Caco-2 (cell line): ENCODE measurements at regions not wholly inside any gene's neighbourhood (a gene's known extent, or its start where the extent isn't known, plus 50 kb on each side); places are given as distances from the start of the nearest gene placed in this dataset.
"Not testable (repeated sequence)": the region's sequence is repeated elsewhere in the genome, so short reads cannot be mapped to it uniquely, and the experiment has no call there.

Experiments used
- BruUV-seq: library from RNA; stranded (reverse); fragments of 400-500 nt; replicated peaks from 2 replicates; lab custom pipeline; 2021; lab: Mats Ljungman, UMichigan
- CTCF ChIA-PET: fragments of 300-600 bp; sonication (Branson Sonifier 250); formaldehyde crosslinking; loops from one replicate; lab custom pipeline; 2022; ENCODE audit warnings: antibody characterized with exemption; lab: Charles Lee
- POLR2A ChIA-PET: fragments of 300-600 bp; sonication (Branson Sonifier 250); formaldehyde crosslinking; loops from one replicate; lab custom pipeline; 2022; ENCODE audit warnings: antibody characterized with exemption; lab: Charles Lee
- DNase-seq, 2 experiments: peaks; one replicate each; pipeline versions ENCODE4 v3.0.0 to v3.0.0-alpha.2; 2020 to 2022
- H3K27me3 ChIP-seq: replicated peaks from 2 replicates; pipeline ENCODE4 v1.6.0; 2011; ENCODE audit warnings: low read length; ENCODE audit not compliant: control insufficient read depth, insufficient read depth
- H3K36me3 ChIP-seq: 2 replicates; pipeline ENCODE4 v1.5.1; 2011; ENCODE audit warnings: low read length; ENCODE audit not compliant: control insufficient read depth, insufficient read depth
- H3K4me1 ChIP-seq: fragments of 250-450 bp; sonication (Bioruptor Pico); 2 replicates; pipeline ENCODE4 v1.5.1; 2020; ENCODE audit warnings: mild to moderate bottlenecking
- H3K4me3 ChIP-seq: 2 replicates; pipeline ENCODE4 v1.5.1; 2011; ENCODE audit warnings: low read depth, mild to moderate bottlenecking, control low read depth, low read length
- H3K9me3 ChIP-seq: fragments of 250-450 bp; sonication (Bioruptor Pico); 2 replicates; pipeline ENCODE4 v1.5.1; 2020; ENCODE audit warnings: mild to moderate bottlenecking, moderate library complexity
- H3K27ac Mint-ChIP-seq: one replicate; pipeline ENCODE4 v1.8.0; 2022; ENCODE audit warnings: mixed read lengths; ENCODE audit not compliant: unreplicated experiment
- H3K27me3 Mint-ChIP-seq: one replicate; pipeline ENCODE4 v1.8.0; 2022; ENCODE audit warnings: mixed read lengths; ENCODE audit not compliant: insufficient read depth, unreplicated experiment
- H3K36me3 Mint-ChIP-seq: one replicate; pipeline ENCODE4 v1.8.0; 2022; ENCODE audit warnings: mild to moderate bottlenecking, mixed read lengths; ENCODE audit not compliant: insufficient read depth, unreplicated experiment
- H3K4me1 Mint-ChIP-seq: one replicate; pipeline ENCODE4 v1.8.0; 2022; ENCODE audit warnings: low read depth, mixed read lengths; ENCODE audit not compliant: unreplicated experiment
- H3K4me3 Mint-ChIP-seq: one replicate; pipeline ENCODE4 v1.8.0; 2022; ENCODE audit warnings: mild to moderate bottlenecking, moderate library complexity, mixed read lengths; ENCODE audit not compliant: unreplicated experiment
- H3K9me3 Mint-ChIP-seq: one replicate; pipeline ENCODE4 v1.8.0; 2022; ENCODE audit warnings: mixed read lengths; ENCODE audit not compliant: unreplicated experiment
- intact Hi-C: fragments of 100-400 bp; cut with micrococcal nuclease; formaldehyde crosslinking; loops from one replicate; pipeline ENCODE4 v1.10.0; 2022; ENCODE audit not compliant: unreplicated experiment
- TF ChIP-seq, protein P1 (sequence below), 2 experiments: fragments of 200-600 bp in 1 of 2; IDR thresholded peaks; 1 replicate in 1 of 2; 2 replicates in 1 of 2; pipeline versions ENCODE4 v1.5.1 to v1.8.0; 2011 to 2022; ENCODE audit warnings: antibody characterized with exemption in 1 of 2, control low read depth in 1 of 2, inconsistent platforms in 1 of 2, low read depth in 1 of 2, low read length in 1 of 2, mild to moderate bottlenecking in 1 of 2, moderate library complexity in 1 of 2; ENCODE audit not compliant: insufficient read depth in 1 of 2, severe bottlenecking in 1 of 2, unreplicated experiment in 1 of 2

DNA sequence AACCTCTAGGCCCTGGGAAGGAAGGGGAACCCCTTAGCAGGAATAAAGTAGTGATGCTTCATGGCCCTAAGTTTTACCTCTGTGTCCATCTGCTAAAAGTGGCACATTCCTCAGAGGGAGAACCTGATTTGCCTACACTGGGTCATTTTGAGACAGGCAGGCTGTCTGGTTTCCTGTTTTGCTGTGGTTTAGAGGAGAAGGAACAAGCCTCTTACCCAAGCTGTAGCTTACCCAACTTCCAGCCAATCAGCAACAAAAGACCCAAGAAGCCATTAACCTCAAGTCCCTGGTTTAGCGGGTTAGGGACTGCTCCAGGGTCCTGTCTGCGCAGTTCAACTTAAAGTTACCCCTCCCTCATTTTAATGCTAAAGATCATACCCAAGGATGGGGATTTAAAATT lies 411.0 kb downstream of the MAT2B start:
- peaks cover 14% of the 10 kb centered on the region for H3K4me1 ChIP-seq
- peaks cover 3% of the 10 kb centered on the region for H3K27me3 Mint-ChIP-seq
- H3K9me3 Mint-ChIP-seq = peaks cover 10% of the 10 kb centered on the region
- H3K9me3 ChIP-seq = no peaks in the 10 kb centered on the region
- H3K27ac Mint-ChIP-seq = no peak overlapping the region
- H3K4me1 Mint-ChIP-seq = no peaks in the 10 kb centered on the region
- H3K27me3 ChIP-seq = no peaks in the 10 kb centered on the region
- ChIA-PET CTCF (no interaction called here), POLR2A (no interaction called here)
- TF ChIP-seq, protein P1, sequence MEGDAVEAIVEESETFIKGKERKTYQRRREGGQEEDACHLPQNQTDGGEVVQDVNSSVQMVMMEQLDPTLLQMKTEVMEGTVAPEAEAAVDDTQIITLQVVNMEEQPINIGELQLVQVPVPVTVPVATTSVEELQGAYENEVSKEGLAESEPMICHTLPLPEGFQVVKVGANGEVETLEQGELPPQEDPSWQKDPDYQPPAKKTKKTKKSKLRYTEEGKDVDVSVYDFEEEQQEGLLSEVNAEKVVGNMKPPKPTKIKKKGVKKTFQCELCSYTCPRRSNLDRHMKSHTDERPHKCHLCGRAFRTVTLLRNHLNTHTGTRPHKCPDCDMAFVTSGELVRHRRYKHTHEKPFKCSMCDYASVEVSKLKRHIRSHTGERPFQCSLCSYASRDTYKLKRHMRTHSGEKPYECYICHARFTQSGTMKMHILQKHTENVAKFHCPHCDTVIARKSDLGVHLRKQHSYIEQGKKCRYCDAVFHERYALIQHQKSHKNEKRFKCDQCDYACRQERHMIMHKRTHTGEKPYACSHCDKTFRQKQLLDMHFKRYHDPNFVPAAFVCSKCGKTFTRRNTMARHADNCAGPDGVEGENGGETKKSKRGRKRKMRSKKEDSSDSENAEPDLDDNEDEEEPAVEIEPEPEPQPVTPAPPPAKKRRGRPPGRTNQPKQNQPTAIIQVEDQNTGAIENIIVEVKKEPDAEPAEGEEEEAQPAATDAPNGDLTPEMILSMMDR (IDR thresholded peaks at IDR 0.05; ENCODE audit: insufficient read depth in 1 of 2, low read depth in 1 of 2, low read length in 1 of 2, severe bottlenecking in 1 of 2, unreplicated experiment in 1 of 2) = no peak
- BruUV-seq = no TSS peak
- H3K4me3 Mint-ChIP-seq = no peak overlapping the region
- intact Hi-C loops = no loop called here
- H3K36me3 ChIP-seq = no peaks in the 10 kb centered on the region
- H3K36me3 Mint-ChIP-seq = no peaks in the 10 kb centered on the region
- H3K4me3 ChIP-seq = no peak overlapping the region
- DNase-seq = no peak

DNA sequence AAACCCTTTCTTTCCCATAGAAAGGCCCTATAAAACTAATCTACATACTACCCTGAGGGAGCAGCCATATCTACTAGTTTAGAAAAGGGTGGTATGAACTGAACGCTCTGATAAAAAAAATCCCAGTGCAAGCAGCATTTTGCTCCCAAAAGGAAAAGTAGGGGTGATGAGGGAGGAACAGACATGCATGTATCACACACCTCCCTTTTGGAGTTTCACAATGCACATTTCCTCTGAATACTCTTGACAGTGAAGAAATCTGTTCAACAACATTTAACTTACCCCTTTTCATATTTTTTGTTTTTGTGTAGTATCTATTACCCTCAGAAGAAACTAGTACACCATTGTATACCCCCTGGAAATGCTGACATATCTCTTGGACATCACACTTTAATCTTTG lies 411.4 kb downstream of the MAT2B start:
- Histone ChIP-seq H3K4me3 (no peak overlapping the region), H3K27me3 (no peaks in the 10 kb centered on the region), H3K36me3 (no peaks in the 10 kb centered on the region), H3K4me1 (peaks cover 14% of the 10 kb centered on the region), H3K9me3 (no peaks in the 10 kb centered on the region)
- peaks cover 10% of the 10 kb centered on the region for H3K9me3 Mint-ChIP-seq
- no peak overlapping the region for H3K4me3 Mint-ChIP-seq
- H3K27ac Mint-ChIP-seq = no peak overlapping the region
- no peaks in the 10 kb centered on the region for H3K36me3 Mint-ChIP-seq
- no peak for DNase-seq
- TF ChIP-seq, protein P1 (IDR thresholded peaks at IDR 0.05; ENCODE audit: insufficient read depth in 1 of 2, low read depth in 1 of 2, low read length in 1 of 2, severe bottlenecking in 1 of 2, unreplicated experiment in 1 of 2) = no peak
- intact Hi-C loops = no loop called here
- CTCF ChIA-PET = no interaction called here
- no TSS peak for BruUV-seq
- peaks cover 3% of the 10 kb centered on the region for H3K27me3 Mint-ChIP-seq
- no peaks in the 10 kb centered on the region for H3K4me1 Mint-ChIP-seq
- POLR2A ChIA-PET = no interaction called here

- peaks cover 14% of the 10 kb centered on the region for H3K4me1 ChIP-seq
- Mint-ChIP-seq H3K27ac (no peak overlapping the region), H3K27me3 (peaks cover 3% of the 10 kb centered on the region), H3K4me3 (no peak overlapping the region), H3K4me1 (no peaks in the 10 kb centered on the region), H3K36me3 (no peaks in the 10 kb centered on the region), H3K9me3 (peaks cover 10% of the 10 kb centered on the region)
- intact Hi-C loops = no loop called here
- no peak overlapping the region for H3K4me3 ChIP-seq
- no TSS peak for BruUV-seq
- H3K9me3 ChIP-seq = no peaks in the 10 kb centered on the region
- TF ChIP-seq, protein P1 (IDR thresholded peaks at IDR 0.05; ENCODE audit: insufficient read depth in 1 of 2, low read depth in 1 of 2, low read length in 1 of 2, severe bottlenecking in 1 of 2, unreplicated experiment in 1 of 2) = no peak
- ChIA-PET POLR2A (no interaction called here), CTCF (no interaction called here)
- no peaks in the 10 kb centered on the region for H3K36me3 ChIP-seq
- no peaks in the 10 kb centered on the region for H3K27me3 ChIP-seq
- DNase-seq = no peak
Observed at GRCh38 chr5:163917747-163918146, 412.3 kb downstream of the MAT2B start.

DNA sequence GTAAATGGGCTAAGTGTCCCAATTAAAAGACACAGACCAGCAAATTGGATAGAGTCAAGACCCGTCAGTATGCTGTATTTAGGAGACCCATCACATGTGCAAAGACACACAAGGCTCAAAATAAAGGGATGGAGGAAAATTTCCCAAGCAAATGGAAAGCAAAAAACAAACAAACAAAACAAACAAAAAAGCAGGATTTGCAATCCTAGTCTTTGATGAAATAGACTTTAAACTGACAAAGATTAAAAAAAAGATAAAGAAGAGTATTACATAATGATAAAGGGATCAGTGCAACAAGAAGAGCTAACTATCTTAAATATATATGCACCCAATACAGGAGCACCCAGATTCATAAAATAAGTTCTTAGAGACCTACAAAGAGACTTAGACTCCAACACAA lies 429.6 kb downstream of the MAT2B start:
- peaks cover 36% of the 10 kb centered on the region for H3K9me3 Mint-ChIP-seq
- POLR2A ChIA-PET, BruUV-seq: not testable (repeated sequence)

More for the DNA sequence above, 429.6 kb downstream of the MAT2B start:
- CTCF ChIA-PET, H3K4me3 Mint-ChIP-seq, H3K36me3 ChIP-seq, H3K36me3 Mint-ChIP-seq, H3K4me1 Mint-ChIP-seq, H3K27ac Mint-ChIP-seq, H3K4me1 ChIP-seq, H3K27me3 ChIP-seq, intact Hi-C loops, H3K4me3 ChIP-seq, DNase-seq, H3K9me3 ChIP-seq, H3K27me3 Mint-ChIP-seq: not testable (repeated sequence)
